PC-9 (cell line): ENCODE measurements at regions not wholly inside any gene's neighbourhood (a gene's known extent, or its start where the extent isn't known, plus 50 kb on each side); places are given as distances from the start of the nearest gene placed in this dataset.

Experiments
- EZH2 ChIP-seq: fragments of 200-600 bp; sonication (generic); IDR thresholded peaks from 2 replicates; pipeline ENCODE4 v1.8.0; 2017; ENCODE audit warnings: antibody characterized with exemption, low read depth
- TF ChIP-seq, protein P1 (sequence below): fragments of 200-600 bp; sonication (generic); conservative IDR thresholded peaks from 2 replicates; pipeline ENCODE4 v1.6.1; 2017; ENCODE audit warnings: mixed run types, antibody characterized with exemption, mild to moderate bottlenecking, moderate library complexity

DNA sequence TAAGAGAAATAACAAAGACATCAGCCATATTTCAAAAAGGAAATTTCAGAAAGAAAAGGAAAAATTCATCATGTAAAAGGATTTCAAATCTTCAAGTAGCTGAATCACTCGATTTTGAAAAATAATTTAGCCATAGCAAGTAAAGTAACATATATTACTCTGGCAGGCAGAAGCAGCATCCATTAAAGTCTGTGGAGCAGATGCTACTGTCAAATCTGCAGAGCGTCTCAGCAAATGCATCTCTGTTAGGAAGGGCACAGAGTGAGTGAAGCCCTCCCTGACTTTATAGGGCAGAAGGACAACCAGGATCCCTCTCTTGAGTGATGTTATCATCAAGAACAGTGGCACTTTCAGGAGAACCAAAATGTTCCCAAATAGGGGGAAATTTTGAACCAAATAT, 445.5 kb downstream of the EFNB2 start:
- no peak for TF ChIP-seq EZH2
- TF ChIP-seq, protein P1, sequence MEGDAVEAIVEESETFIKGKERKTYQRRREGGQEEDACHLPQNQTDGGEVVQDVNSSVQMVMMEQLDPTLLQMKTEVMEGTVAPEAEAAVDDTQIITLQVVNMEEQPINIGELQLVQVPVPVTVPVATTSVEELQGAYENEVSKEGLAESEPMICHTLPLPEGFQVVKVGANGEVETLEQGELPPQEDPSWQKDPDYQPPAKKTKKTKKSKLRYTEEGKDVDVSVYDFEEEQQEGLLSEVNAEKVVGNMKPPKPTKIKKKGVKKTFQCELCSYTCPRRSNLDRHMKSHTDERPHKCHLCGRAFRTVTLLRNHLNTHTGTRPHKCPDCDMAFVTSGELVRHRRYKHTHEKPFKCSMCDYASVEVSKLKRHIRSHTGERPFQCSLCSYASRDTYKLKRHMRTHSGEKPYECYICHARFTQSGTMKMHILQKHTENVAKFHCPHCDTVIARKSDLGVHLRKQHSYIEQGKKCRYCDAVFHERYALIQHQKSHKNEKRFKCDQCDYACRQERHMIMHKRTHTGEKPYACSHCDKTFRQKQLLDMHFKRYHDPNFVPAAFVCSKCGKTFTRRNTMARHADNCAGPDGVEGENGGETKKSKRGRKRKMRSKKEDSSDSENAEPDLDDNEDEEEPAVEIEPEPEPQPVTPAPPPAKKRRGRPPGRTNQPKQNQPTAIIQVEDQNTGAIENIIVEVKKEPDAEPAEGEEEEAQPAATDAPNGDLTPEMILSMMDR = no peak
